SK-N-SH (cell line): ENCODE measurements at regions not wholly inside any gene's neighbourhood (a gene's known extent, or its start where the extent isn't known, plus 50 kb on each side); places are given as distances from the start of the nearest gene placed in this dataset.

Source experiments
- CTCF ChIA-PET: fragments of 300-600, 350-600 bp; formaldehyde crosslinking; extraction: SDS; loops from one replicate; lab custom pipeline; 2021; lab: Yijun Ruan, JAX
- POLR2A ChIA-PET: fragments of 350-600 bp; sonication (Branson Sonifier 250); formaldehyde crosslinking; extraction: SDS; loops from one replicate; lab custom pipeline; 2020; ENCODE audit warnings: antibody characterized with exemption, inconsistent platforms; lab: Yijun Ruan, JAX
- DNase-seq: peaks from one replicate; pipeline ENCODE4 v3.0.0; 2012
- H2AFZ ChIP-seq: fragments of 200-600 bp; sonication (generic); 2 replicates; pipeline ENCODE4 v1.8.1; 2016; ENCODE audit warnings: antibody characterized with exemption, mild to moderate bottlenecking, low read depth
- H3F3A ChIP-seq: fragments of 200-600 bp; sonication (generic); replicated peaks from 2 replicates; pipeline ENCODE3; 2016; ENCODE audit warnings: antibody characterized with exemption, mild to moderate bottlenecking; ENCODE audit not compliant: insufficient read depth
- H3K27ac ChIP-seq, 2 experiments: fragments of 200-500 bp in 1 of 2; fragments of 200-600 bp in 1 of 2; sonication (Bioruptor generic) in 1 of 2; sonication (generic), shearing (Covaris generic) in 1 of 2; 2 replicates each; pipeline versions ENCODE4 v1.5.1 to v1.6.1; 2014 to 2016; ENCODE audit warnings: low read depth in 2 of 2, inconsistent platforms in 1 of 2, low read length in 1 of 2, mild to moderate bottlenecking in 1 of 2, mixed read lengths in 1 of 2
- H3K27me3 ChIP-seq: fragments of 200-600 bp; sonication (generic), shearing (Covaris generic); 2 replicates; pipeline ENCODE4 v1.6.1; 2016; ENCODE audit warnings: mixed run types; ENCODE audit not compliant: insufficient read depth
- H3K36me3 ChIP-seq, 2 experiments: fragments of 200-500 bp in 1 of 2; fragments of 200-600 bp in 1 of 2; sonication (Bioruptor generic) in 1 of 2; sonication (generic) in 1 of 2; replicated peaks in 1 of 2; 2 replicates each; pipeline versions ENCODE3 to v1.5.1; 2014 to 2016; ENCODE audit warnings: low read length in 1 of 2, mild to moderate bottlenecking in 1 of 2; ENCODE audit not compliant: insufficient read depth in 2 of 2, control insufficient read depth in 1 of 2
- H3K4me1 ChIP-seq, 2 experiments: fragments of 200-500 bp in 1 of 2; fragments of 200-600 bp in 1 of 2; sonication (Bioruptor generic) in 1 of 2; sonication (generic), shearing (Covaris generic) in 1 of 2; 2 replicates each; pipeline versions ENCODE4 v1.5.1 to v1.6.1; 2014 to 2016; ENCODE audit warnings: low read depth in 1 of 2, low read length in 1 of 2, mixed run types in 1 of 2; ENCODE audit not compliant: insufficient read depth in 2 of 2, control insufficient read depth in 1 of 2
- H3K4me2 ChIP-seq: fragments of 200-600 bp; sonication (generic), shearing (Covaris generic); 2 replicates; pipeline ENCODE4 v1.6.1; 2017; ENCODE audit warnings: mixed run types
- H3K4me3 ChIP-seq, 2 experiments: fragments of 200-500 bp in 1 of 2; fragments of 200-600 bp in 1 of 2; sonication (Bioruptor generic) in 1 of 2; sonication (generic), shearing (Covaris generic) in 1 of 2; 2 replicates each; pipeline versions ENCODE4 v1.5.1 to v1.8.1; 2014 to 2016; ENCODE audit warnings: low read depth in 2 of 2, inconsistent platforms in 1 of 2, low read length in 1 of 2, mild to moderate bottlenecking in 1 of 2, mixed read lengths in 1 of 2, moderate library complexity in 1 of 2
- H3K79me2 ChIP-seq: fragments of 200-600 bp; sonication (generic); 2 replicates; pipeline ENCODE4 v1.8.1; 2017; ENCODE audit warnings: mild to moderate bottlenecking; ENCODE audit not compliant: insufficient read depth
- H3K9ac ChIP-seq: fragments of 200-600 bp; sonication (generic); 2 replicates; pipeline ENCODE4 v1.6.1; 2017; ENCODE audit warnings: mixed run types
- H3K9me2 ChIP-seq: fragments of 200-600 bp; sonication (generic); 2 replicates; pipeline ENCODE4 v1.6.1; 2017; ENCODE audit warnings: mixed run types
- H3K9me3 ChIP-seq: fragments of 200-600 bp; sonication (generic); 2 replicates; pipeline ENCODE4 v1.6.1; 2017; ENCODE audit warnings: mixed run types, mild to moderate bottlenecking, moderate library complexity
- H4K20me1 ChIP-seq: fragments of 200-600 bp; sonication (generic); 2 replicates; pipeline ENCODE4 v1.6.1; 2017; ENCODE audit warnings: mild to moderate bottlenecking, mixed run types; ENCODE audit not compliant: insufficient read depth
- EP300 ChIP-seq, 2 experiments: IDR thresholded peaks; 2 replicates each; pipeline versions ENCODE4 v1.4.0 to v1.6.1; 2012; ENCODE audit warnings: borderline replicate concordance in 1 of 2, low read depth in 1 of 2, low read length in 1 of 2
- FOXM1 ChIP-seq: IDR thresholded peaks from 2 replicates; pipeline ENCODE4 v1.4.0; 2012; ENCODE audit warnings: low read depth, mild to moderate bottlenecking
- GABPA ChIP-seq: IDR thresholded peaks from 2 replicates; pipeline ENCODE4 v1.4.0; 2012; ENCODE audit warnings: low read depth, mild to moderate bottlenecking
- JUND ChIP-seq: IDR thresholded peaks from 2 replicates; pipeline ENCODE4 v1.4.0; 2012
- MXI1 ChIP-seq: IDR thresholded peaks from 2 replicates; pipeline ENCODE4 v1.6.1; 2012; ENCODE audit warnings: mild to moderate bottlenecking, low read depth, low read length, improper control_type of control experiment
- NFIC ChIP-seq: IDR thresholded peaks from 2 replicates; pipeline ENCODE4 v1.4.0; 2012; ENCODE audit warnings: borderline replicate concordance
- NRF1 ChIP-seq: IDR thresholded peaks from 2 replicates; pipeline ENCODE4 v1.6.1; 2012; ENCODE audit warnings: low read depth, mild to moderate bottlenecking, low read length
- POLR2AphosphoS5 ChIP-seq: IDR thresholded peaks from 2 replicates; pipeline ENCODE4 v1.6.1; 2012; ENCODE audit warnings: low read depth, low read length
- RAD21 ChIP-seq: IDR thresholded peaks from 2 replicates; pipeline ENCODE4 v1.6.1; 2012; ENCODE audit warnings: mild to moderate bottlenecking, low read length
- SMC3 ChIP-seq: IDR thresholded peaks from 2 replicates; pipeline ENCODE4 v1.6.1; 2012; ENCODE audit warnings: low read depth, low read length, improper control_type of control experiment
- TAF1 ChIP-seq: IDR thresholded peaks from 2 replicates; pipeline ENCODE4 v1.6.1; 2012; ENCODE audit warnings: low read depth, mild to moderate bottlenecking, low read length, moderate library complexity, borderline replicate concordance
- TCF12 ChIP-seq: IDR thresholded peaks from 2 replicates; pipeline ENCODE4 v1.4.0; 2012
- WGBS: methylation state at CpG from one replicate; pipeline ENCODE4 v1.1.6; 2017; ENCODE audit warnings: low lambda C conversion rate; 5-methylcytosine and 5-hydroxymethylcytosine counted together
- TF ChIP-seq, protein P1 (sequence below): IDR thresholded peaks from 2 replicates; pipeline ENCODE4 v1.6.1; 2012; ENCODE audit warnings: mild to moderate bottlenecking, low read depth, low read length, moderate library complexity
- TF ChIP-seq, protein P2 (sequence below): IDR thresholded peaks from 2 replicates; pipeline ENCODE4 v1.4.0; 2012; ENCODE audit warnings: low read depth
- TF ChIP-seq, protein P3 (sequence below): IDR thresholded peaks from 2 replicates; pipeline ENCODE4; 2012
- TF ChIP-seq, protein P4 (sequence below): fragments of 200-600 bp; sonication (generic); IDR thresholded peaks from 2 replicates; pipeline ENCODE4 v1.6.1; 2017; ENCODE audit warnings: antibody characterized with exemption, mild to moderate bottlenecking, moderate library complexity
- TF ChIP-seq, protein P5 (sequence below): fragments of 150-350 bp; IDR thresholded peaks from 2 replicates; pipeline ENCODE4 v1.6.1; 2017; ENCODE audit warnings: antibody characterized with exemption, low read length, low read depth, borderline replicate concordance

DNA sequence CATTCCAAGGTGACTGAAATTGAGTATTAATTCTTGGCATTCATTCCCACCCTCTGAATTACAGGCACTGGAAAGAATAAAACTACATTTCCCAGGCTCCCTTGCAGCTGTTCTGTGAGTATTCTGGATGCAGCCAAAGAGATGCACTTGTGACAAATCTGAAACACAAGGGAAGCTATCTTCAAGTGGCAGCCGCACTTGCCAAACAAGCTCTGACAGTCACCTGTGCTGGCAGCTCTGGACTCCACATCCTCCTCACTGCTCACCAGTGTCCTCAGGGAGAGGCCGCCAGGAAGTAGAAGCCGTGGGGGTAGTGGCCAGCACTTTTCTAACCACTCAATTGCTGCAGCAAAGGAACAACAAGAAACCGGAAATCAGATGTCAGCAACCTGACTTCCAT, 275.0 kb downstream of the NR2F1-AS1 start (continued):
- TF ChIP-seq, protein P1, sequence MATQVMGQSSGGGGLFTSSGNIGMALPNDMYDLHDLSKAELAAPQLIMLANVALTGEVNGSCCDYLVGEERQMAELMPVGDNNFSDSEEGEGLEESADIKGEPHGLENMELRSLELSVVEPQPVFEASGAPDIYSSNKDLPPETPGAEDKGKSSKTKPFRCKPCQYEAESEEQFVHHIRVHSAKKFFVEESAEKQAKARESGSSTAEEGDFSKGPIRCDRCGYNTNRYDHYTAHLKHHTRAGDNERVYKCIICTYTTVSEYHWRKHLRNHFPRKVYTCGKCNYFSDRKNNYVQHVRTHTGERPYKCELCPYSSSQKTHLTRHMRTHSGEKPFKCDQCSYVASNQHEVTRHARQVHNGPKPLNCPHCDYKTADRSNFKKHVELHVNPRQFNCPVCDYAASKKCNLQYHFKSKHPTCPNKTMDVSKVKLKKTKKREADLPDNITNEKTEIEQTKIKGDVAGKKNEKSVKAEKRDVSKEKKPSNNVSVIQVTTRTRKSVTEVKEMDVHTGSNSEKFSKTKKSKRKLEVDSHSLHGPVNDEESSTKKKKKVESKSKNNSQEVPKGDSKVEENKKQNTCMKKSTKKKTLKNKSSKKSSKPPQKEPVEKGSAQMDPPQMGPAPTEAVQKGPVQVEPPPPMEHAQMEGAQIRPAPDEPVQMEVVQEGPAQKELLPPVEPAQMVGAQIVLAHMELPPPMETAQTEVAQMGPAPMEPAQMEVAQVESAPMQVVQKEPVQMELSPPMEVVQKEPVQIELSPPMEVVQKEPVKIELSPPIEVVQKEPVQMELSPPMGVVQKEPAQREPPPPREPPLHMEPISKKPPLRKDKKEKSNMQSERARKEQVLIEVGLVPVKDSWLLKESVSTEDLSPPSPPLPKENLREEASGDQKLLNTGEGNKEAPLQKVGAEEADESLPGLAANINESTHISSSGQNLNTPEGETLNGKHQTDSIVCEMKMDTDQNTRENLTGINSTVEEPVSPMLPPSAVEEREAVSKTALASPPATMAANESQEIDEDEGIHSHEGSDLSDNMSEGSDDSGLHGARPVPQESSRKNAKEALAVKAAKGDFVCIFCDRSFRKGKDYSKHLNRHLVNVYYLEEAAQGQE = no peak
- no peak for TF ChIP-seq NFIC

DNA sequence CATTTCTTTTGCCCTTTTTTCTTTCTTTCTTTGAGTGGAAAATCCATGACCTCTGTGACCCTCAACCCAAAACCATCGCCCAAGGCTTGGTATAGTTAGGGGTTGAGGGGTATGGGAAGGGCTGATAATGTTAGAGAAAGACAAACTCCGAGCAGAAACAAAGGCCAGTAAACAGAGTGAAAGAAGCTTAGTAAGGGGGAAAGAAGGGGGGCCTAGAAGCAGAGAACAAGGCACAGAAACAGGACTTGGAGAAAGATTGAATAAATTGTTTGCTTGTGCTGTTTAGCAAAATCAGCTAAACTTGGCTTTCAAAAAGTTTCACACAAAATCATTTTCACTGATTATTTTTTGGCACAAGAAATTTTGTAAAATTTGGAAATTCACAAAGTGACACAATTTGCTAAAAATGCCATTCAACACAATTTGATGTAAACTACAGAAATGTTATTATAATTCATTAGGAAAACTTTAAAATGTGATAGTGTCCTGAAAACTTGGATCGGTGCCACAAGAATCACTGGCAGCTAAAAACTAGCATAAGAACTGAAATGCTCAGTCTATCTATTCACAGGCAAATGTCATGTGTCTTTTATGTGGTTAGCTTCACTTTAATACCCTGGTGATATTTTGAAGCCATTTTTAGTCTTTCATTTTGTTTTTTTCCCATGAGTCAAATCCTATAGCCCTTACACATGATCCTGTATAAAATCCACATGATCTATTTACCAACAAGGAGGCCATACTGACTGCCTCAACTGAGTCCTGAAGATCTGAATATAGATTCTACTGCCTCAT, 276.4 kb downstream of the NR2F1-AS1 start:
- Histone ChIP-seq H4K20me1 (no peaks in the 10 kb centered on the region), H3K4me3 (no peak overlapping the region), H3K79me2 (no peaks in the 10 kb centered on the region), H3K4me2 (no peak overlapping the region), H3K36me3 (no peaks in the 10 kb centered on the region), H2AFZ (no peak overlapping the region; the same call in 1 of the 2 replicates), H3K9me2 (no peaks in the 10 kb centered on the region), H3F3A (no peaks in the 10 kb centered on the region), H3K27me3 (no peaks in the 10 kb centered on the region), H3K27ac (no peak overlapping the region; a peak in 1 of 4 replicates), H3K9me3 (no peaks in the 10 kb centered on the region), H3K4me1 (peaks cover 9 to 12% of the 10 kb centered on the region in 2 experiments; a peak in 3 of 4 replicates), H3K9ac (no peak overlapping the region)
- ChIA-PET POLR2A (no interaction called here), CTCF (interaction anchor here (1.3 kb wide), 1 partner anchor 247 kb away, joined by 3 read pairs; no protein-coding TSS in a partner anchor)
- DNase-seq = no peak
- TF ChIP-seq EP300 (IDR thresholded peaks at IDR 0.05; ENCODE audit: borderline replicate concordance in 1 of 2, low read depth in 1 of 2, low read length in 1 of 2) = no peak
- 89% methylated on average over 3 of the region's 3 CpGs for WGBS

DNA sequence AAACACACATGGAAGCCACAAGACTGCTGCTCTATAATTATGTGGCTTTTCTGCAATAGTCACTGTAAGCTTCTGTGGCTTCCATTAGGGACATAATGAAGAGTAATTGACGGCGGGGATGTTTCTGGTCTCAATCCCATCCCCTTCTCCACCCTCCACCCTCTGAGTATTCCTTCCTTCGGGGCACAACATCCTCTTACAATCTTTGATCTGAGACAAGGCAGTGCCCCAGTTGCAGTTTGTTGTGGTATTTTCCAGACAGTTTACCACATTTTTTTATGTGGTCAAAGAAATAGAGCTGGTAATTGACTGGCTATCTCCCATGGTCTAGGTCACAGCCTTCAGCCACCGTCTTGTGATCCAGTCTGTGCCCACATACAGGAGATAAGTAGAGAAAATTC, 277.7 kb downstream of the NR2F1-AS1 start:
- no peaks in the 10 kb centered on the region for H4K20me1 ChIP-seq
- WGBS = 86% methylated on average over 4 of the region's 4 CpGs
- H3K4me3 ChIP-seq = no peak overlapping the region
- H3K9ac ChIP-seq = no peak overlapping the region
- no peak overlapping the region for H3K4me2 ChIP-seq
- peak overlapping the region in 1 of 2 experiments; percentile 53; a peak in 2 of 4 replicates for H3K27ac ChIP-seq
- POLR2A ChIA-PET = no interaction called here
- H2AFZ ChIP-seq = no peak overlapping the region
- H3K4me1 ChIP-seq = peaks cover 9 to 12% of the 10 kb centered on the region in 2 experiments; a peak in 3 of 4 replicates
- H3K27me3 ChIP-seq = no peaks in the 10 kb centered on the region
- H3K36me3 ChIP-seq = no peaks in the 10 kb centered on the region
- H3F3A ChIP-seq = no peaks in the 10 kb centered on the region
- DNase-seq = peak; percentile 42
- H3K79me2 ChIP-seq = no peaks in the 10 kb centered on the region
- H3K9me3 ChIP-seq = no peaks in the 10 kb centered on the region
- CTCF ChIA-PET = no interaction called here
- no peaks in the 10 kb centered on the region for H3K9me2 ChIP-seq
- TF ChIP-seq MXI1 = no peak
- TF ChIP-seq, protein P2, sequence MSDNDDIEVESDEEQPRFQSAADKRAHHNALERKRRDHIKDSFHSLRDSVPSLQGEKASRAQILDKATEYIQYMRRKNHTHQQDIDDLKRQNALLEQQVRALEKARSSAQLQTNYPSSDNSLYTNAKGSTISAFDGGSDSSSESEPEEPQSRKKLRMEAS = no peak
- TF ChIP-seq NRF1 = no peak
- TF ChIP-seq JUND = no peak
- TF ChIP-seq, protein P3, sequence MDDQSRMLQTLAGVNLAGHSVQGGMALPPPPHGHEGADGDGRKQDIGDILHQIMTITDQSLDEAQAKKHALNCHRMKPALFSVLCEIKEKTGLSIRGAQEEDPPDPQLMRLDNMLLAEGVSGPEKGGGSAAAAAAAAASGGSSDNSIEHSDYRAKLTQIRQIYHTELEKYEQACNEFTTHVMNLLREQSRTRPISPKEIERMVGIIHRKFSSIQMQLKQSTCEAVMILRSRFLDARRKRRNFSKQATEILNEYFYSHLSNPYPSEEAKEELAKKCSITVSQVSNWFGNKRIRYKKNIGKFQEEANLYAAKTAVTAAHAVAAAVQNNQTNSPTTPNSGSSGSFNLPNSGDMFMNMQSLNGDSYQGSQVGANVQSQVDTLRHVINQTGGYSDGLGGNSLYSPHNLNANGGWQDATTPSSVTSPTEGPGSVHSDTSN = no peak
- TF ChIP-seq, protein P4, sequence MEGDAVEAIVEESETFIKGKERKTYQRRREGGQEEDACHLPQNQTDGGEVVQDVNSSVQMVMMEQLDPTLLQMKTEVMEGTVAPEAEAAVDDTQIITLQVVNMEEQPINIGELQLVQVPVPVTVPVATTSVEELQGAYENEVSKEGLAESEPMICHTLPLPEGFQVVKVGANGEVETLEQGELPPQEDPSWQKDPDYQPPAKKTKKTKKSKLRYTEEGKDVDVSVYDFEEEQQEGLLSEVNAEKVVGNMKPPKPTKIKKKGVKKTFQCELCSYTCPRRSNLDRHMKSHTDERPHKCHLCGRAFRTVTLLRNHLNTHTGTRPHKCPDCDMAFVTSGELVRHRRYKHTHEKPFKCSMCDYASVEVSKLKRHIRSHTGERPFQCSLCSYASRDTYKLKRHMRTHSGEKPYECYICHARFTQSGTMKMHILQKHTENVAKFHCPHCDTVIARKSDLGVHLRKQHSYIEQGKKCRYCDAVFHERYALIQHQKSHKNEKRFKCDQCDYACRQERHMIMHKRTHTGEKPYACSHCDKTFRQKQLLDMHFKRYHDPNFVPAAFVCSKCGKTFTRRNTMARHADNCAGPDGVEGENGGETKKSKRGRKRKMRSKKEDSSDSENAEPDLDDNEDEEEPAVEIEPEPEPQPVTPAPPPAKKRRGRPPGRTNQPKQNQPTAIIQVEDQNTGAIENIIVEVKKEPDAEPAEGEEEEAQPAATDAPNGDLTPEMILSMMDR = no peak
- no peak for TF ChIP-seq SMC3
- TF ChIP-seq TCF12 = peak; percentile 8; the same call in 1 of the 2 replicates
- TF ChIP-seq EP300 (IDR thresholded peaks at IDR 0.05; ENCODE audit: borderline replicate concordance in 1 of 2, low read depth in 1 of 2, low read length in 1 of 2) = peak in 1 of 2 experiments; percentile 71; a peak in 1 of 4 replicates
- TF ChIP-seq GABPA = no peak
- TF ChIP-seq, protein P5, sequence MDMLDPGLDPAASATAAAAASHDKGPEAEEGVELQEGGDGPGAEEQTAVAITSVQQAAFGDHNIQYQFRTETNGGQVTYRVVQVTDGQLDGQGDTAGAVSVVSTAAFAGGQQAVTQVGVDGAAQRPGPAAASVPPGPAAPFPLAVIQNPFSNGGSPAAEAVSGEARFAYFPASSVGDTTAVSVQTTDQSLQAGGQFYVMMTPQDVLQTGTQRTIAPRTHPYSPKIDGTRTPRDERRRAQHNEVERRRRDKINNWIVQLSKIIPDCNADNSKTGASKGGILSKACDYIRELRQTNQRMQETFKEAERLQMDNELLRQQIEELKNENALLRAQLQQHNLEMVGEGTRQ = no peak
- TF ChIP-seq RAD21 = no peak
- no peak for TF ChIP-seq FOXM1
- no peak for TF ChIP-seq TAF1
- no peak for TF ChIP-seq POLR2AphosphoS5
